Activated CD4-positive, alpha-beta T cell treated with anti-CD3 and anti-CD28 coated beads, Interleukin-2, amount 50 U/mL, for 16 hours (primary cell): ENCODE measurements at regions not wholly inside any gene's neighbourhood (a gene's known extent, or its start where the extent isn't known, plus 50 kb on each side); places are given as distances from the start of the nearest gene placed in this dataset.
"Not testable (repeated sequence)": the region's sequence is repeated elsewhere in the genome, so short reads cannot be mapped to it uniquely, and the experiment has no call there.

ENCODE experiments used
- DNase-seq: peaks from one replicate; pipeline ENCODE4 v3.0.0-alpha.2; 2020

GRCh38 chr4:4048227-4048626 lies 178.5 kb downstream of the OTOP1 start:
- DNase-seq, result not testable (repeated sequence)

- not testable (repeated sequence) for DNase-seq
Observed at GRCh38 chr4:4050781-4051180, 175.9 kb downstream of the OTOP1 start.

- not testable (repeated sequence) for DNase-seq
Observed at GRCh38 chr4:4052933-4053332, 173.8 kb downstream of the OTOP1 start.

- not testable (repeated sequence) for DNase-seq
Observed at GRCh38 chr4:4057226-4057625, 169.5 kb downstream of the OTOP1 start.

- not testable (repeated sequence) for DNase-seq
Observed at GRCh38 chr4:4084171-4084570, 142.6 kb downstream of the OTOP1 start.

GRCh38 chr4:4089716-4090419 lies 136.9 kb downstream of the OTOP1 start:
- not testable (repeated sequence) for DNase-seq

- DNase-seq, result not testable (repeated sequence)
Observed at GRCh38 chr4:4090720-4091119, 136.0 kb downstream of the OTOP1 start.

GRCh38 chr4:4092159-4092558 lies 134.6 kb downstream of the OTOP1 start:
- DNase-seq, result not testable (repeated sequence)

- DNase-seq, result not testable (repeated sequence)
Observed at GRCh38 chr4:4099610-4100009, 127.1 kb downstream of the OTOP1 start.

- DNase-seq, result not testable (repeated sequence)
Observed at GRCh38 chr4:4106923-4107322, 119.8 kb downstream of the OTOP1 start.

GRCh38 chr4:4107411-4108107 lies 119.2 kb downstream of the OTOP1 start:
- DNase-seq, result peak; percentile 57

GRCh38 chr4:4115381-4115780 lies 111.3 kb downstream of the OTOP1 start:
- not testable (repeated sequence) for DNase-seq

- DNase-seq, result peak; percentile 21
Observed at GRCh38 chr4:4116901-4117300, 109.8 kb downstream of the OTOP1 start.

- DNase-seq, result not testable (repeated sequence)
Observed at GRCh38 chr4:4134368-4134767, 92.4 kb downstream of the OTOP1 start.

GRCh38 chr4:4136621-4137020 lies 90.1 kb downstream of the OTOP1 start:
- DNase-seq, result not testable (repeated sequence)
